ENCODE measurements at regions not wholly inside any gene's neighbourhood (a gene's known extent, or its start where the extent isn't known, plus 50 kb on each side); places are given as distances from the start of the nearest gene placed in this dataset.

DNA sequence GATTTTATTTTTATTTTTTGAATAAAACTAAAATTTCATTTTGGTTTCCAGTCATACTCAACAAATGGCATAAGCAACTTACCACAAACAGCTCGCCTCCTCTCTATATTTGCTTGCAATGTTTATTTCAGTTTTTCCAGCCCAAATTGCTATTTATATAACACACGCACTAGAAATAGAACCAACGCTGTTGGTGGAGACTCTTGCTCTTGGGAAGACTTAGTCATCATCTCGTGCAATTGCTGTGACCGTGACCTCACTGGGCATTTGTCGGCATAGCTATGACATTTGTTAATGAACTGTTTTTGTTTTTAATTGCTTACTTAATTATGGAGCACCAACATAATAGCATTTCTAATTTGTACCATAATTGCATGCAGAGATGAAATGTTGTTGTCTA, 153.1 kb upstream of the OTX2 start:
- TF ChIP-seq EP300 (IDR thresholded peaks at IDR 0.05) (no peak), POLR2A (IDR thresholded peaks at IDR 0.05) (no peak)
- TF ChIP-seq, protein P1, sequence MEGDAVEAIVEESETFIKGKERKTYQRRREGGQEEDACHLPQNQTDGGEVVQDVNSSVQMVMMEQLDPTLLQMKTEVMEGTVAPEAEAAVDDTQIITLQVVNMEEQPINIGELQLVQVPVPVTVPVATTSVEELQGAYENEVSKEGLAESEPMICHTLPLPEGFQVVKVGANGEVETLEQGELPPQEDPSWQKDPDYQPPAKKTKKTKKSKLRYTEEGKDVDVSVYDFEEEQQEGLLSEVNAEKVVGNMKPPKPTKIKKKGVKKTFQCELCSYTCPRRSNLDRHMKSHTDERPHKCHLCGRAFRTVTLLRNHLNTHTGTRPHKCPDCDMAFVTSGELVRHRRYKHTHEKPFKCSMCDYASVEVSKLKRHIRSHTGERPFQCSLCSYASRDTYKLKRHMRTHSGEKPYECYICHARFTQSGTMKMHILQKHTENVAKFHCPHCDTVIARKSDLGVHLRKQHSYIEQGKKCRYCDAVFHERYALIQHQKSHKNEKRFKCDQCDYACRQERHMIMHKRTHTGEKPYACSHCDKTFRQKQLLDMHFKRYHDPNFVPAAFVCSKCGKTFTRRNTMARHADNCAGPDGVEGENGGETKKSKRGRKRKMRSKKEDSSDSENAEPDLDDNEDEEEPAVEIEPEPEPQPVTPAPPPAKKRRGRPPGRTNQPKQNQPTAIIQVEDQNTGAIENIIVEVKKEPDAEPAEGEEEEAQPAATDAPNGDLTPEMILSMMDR (IDR thresholded peaks at IDR 0.05) = no peak

Measured in gastroesophageal sphincter (tissue), 3 donors.